Suprapubic skin (tissue), 3 donors: ENCODE measurements at regions not wholly inside any gene's neighbourhood (a gene's known extent, or its start where the extent isn't known, plus 50 kb on each side); places are given as distances from the start of the nearest gene placed in this dataset.

Experiments used
- CTCF ChIP-seq, 2 donors: fragments of 200-600 bp in 1 of 2; fragments of 450-650 bp in 1 of 2; sonication (generic) in 1 of 2; IDR thresholded peaks; one replicate each; pipeline ENCODE4 v1.5.1; 2016 to 2019; ENCODE audit warnings: antibody characterized with exemption in 2 of 2, mild to moderate bottlenecking in 1 of 2, moderate library complexity in 1 of 2
- EP300 ChIP-seq: sonication (generic); formaldehyde crosslinking; IDR thresholded peaks from one replicate; pipeline ENCODE4 v1.6.1; 2017; ENCODE audit warnings: antibody characterized with exemption
- POLR2A ChIP-seq, 2 donors: fragments of 450-650 bp; IDR thresholded peaks; one replicate each; pipeline ENCODE4 v1.6.1; 2017; ENCODE audit warnings: antibody characterized with exemption in 2 of 2, mild to moderate bottlenecking in 2 of 2, moderate library complexity in 2 of 2

- TF ChIP-seq CTCF (IDR thresholded peaks at IDR 0.05) (no peak), EP300 (no peak), POLR2A (IDR thresholded peaks at IDR 0.05) (no peak)
These were observed 68.2 kb upstream of the NEDD4L start for GRCh38 chr18:57975805-57976204.
